Fibroblast of pulmonary artery (primary cell): ENCODE measurements at regions not wholly inside any gene's neighbourhood (a gene's known extent, or its start where the extent isn't known, plus 50 kb on each side); places are given as distances from the start of the nearest gene placed in this dataset.

Source experiments
- DNase-seq: peaks from one replicate; pipeline ENCODE4 v3.0.0-alpha.2; 2010; ENCODE audit warnings: low read depth
- H3K4me3 ChIP-seq: replicated peaks from 2 replicates; pipeline ENCODE4 v1.5.1; 2011; ENCODE audit warnings: low read depth, mild to moderate bottlenecking, control low read depth, low read length, moderate library complexity
- CTCF ChIP-seq: IDR thresholded peaks from 2 replicates; pipeline ENCODE4 v1.5.1; 2011; ENCODE audit warnings: mild to moderate bottlenecking, control low read depth, low read length, inconsistent platforms; ENCODE audit errors: missing control alignments

- TF ChIP-seq CTCF = no peak
- DNase-seq = no peak
- no peak overlapping the region for H3K4me3 ChIP-seq
Measured at GRCh38 chr6:104253236-104253635, 606.5 kb downstream of the HACE1 start.

GRCh38 chr6:104252276-104252675 lies 607.4 kb downstream of the HACE1 start:
- H3K4me3 ChIP-seq = no peak overlapping the region
- no peak for DNase-seq
- TF ChIP-seq CTCF = no peak

GRCh38 chr6:104251651-104252050 lies 608.1 kb downstream of the HACE1 start:
- no peak for TF ChIP-seq CTCF
- no peak for DNase-seq
- no peak overlapping the region for H3K4me3 ChIP-seq

GRCh38 chr6:104240865-104241264 lies 618.9 kb downstream of the HACE1 start:
- no peak for TF ChIP-seq CTCF
- H3K4me3 ChIP-seq = no peak overlapping the region
- DNase-seq = no peak

GRCh38 chr6:104239971-104240370 lies 619.7 kb downstream of the HACE1 start:
- H3K4me3 ChIP-seq = no peak overlapping the region
- no peak for DNase-seq
- no peak for TF ChIP-seq CTCF

- TF ChIP-seq CTCF = no peak
- no peak for DNase-seq
- no peak overlapping the region for H3K4me3 ChIP-seq
Measured at GRCh38 chr6:104229057-104229456, 630.7 kb downstream of the HACE1 start.

- no peak for TF ChIP-seq CTCF
- H3K4me3 ChIP-seq = no peak overlapping the region
- DNase-seq = no peak
Measured at GRCh38 chr6:104227508-104227907, 632.2 kb downstream of the HACE1 start.
